ENCODE measurements at regions not wholly inside any gene's neighbourhood (a gene's known extent, or its start where the extent isn't known, plus 50 kb on each side); places are given as distances from the start of the nearest gene placed in this dataset.

DNA sequence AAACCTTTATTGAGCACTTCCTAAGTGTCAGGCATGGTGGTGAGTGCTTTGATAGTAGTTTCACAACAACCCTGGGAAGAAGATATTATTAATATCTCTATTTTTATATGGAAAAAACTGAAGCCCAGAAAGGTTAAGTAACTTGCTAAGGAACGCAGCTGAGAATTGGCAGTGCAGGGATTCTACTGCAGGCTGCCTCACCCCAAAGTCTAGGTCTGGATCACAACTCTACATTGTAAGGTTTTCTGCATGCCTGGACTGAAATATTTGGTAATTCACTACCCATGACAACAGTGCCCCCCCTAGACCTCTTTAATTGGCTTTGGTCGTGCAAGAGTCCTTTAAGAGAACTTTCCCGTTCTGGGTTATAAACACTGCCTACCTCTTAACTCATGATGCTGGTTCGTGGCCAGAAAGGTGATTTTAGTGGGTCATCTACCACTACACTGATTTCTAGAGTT, 67.1 kb upstream of the KCNQ5 start:
- TF ChIP-seq CTCF (IDR thresholded peaks at IDR 0.05) = no peak
- TF ChIP-seq POLR2A (IDR thresholded peaks at IDR 0.05) = no peak
